Testis (tissue), 2 donors: ENCODE measurements at regions not wholly inside any gene's neighbourhood (a gene's known extent, or its start where the extent isn't known, plus 50 kb on each side); places are given as distances from the start of the nearest gene placed in this dataset.

ENCODE experiments used
- POLR2A ChIP-seq: fragments of 450-650 bp; IDR thresholded peaks from one replicate; pipeline ENCODE4 v1.6.1; 2017; ENCODE audit warnings: antibody characterized with exemption, mild to moderate bottlenecking, moderate library complexity
- TF ChIP-seq, protein P1 (sequence below), 3 experiments: fragments of 450-650 bp in 2 of 3; fragments of 200-600 bp in 1 of 3; sonication (generic) in 1 of 3; IDR thresholded peaks; one replicate each; pipeline ENCODE4 v1.5.1; 2016 to 2019; ENCODE audit warnings: antibody characterized with exemption in 3 of 3, mild to moderate bottlenecking in 2 of 3, moderate library complexity in 1 of 3

DNA sequence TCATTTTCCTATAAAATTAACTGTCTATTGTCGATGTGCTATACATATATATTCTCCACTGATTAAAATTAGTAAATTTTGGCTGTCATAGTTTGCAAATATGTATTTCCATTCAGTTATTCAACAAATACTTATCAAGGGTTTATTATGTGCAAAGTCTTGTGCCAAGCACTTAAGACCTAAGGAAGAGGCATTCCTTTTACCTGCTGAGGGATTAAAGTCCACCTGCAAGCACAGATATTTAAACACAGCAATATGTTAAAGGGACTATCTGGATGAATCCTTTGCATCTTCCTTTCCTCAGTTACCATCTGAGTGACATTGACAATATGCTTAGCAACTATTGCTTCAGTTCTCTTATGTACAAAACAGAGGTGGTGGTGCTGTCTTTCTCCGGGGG, 89.3 kb downstream of the LIG4 start:
- TF ChIP-seq POLR2A: no peak
- TF ChIP-seq, protein P1, sequence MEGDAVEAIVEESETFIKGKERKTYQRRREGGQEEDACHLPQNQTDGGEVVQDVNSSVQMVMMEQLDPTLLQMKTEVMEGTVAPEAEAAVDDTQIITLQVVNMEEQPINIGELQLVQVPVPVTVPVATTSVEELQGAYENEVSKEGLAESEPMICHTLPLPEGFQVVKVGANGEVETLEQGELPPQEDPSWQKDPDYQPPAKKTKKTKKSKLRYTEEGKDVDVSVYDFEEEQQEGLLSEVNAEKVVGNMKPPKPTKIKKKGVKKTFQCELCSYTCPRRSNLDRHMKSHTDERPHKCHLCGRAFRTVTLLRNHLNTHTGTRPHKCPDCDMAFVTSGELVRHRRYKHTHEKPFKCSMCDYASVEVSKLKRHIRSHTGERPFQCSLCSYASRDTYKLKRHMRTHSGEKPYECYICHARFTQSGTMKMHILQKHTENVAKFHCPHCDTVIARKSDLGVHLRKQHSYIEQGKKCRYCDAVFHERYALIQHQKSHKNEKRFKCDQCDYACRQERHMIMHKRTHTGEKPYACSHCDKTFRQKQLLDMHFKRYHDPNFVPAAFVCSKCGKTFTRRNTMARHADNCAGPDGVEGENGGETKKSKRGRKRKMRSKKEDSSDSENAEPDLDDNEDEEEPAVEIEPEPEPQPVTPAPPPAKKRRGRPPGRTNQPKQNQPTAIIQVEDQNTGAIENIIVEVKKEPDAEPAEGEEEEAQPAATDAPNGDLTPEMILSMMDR (IDR thresholded peaks at IDR 0.05): no peak
